A673 (cell line): ENCODE measurements at regions not wholly inside any gene's neighbourhood (a gene's known extent, or its start where the extent isn't known, plus 50 kb on each side); places are given as distances from the start of the nearest gene placed in this dataset.

Experiments
- BruUV-seq: library from RNA; stranded (reverse); fragments of 400-500 nt; replicated peaks from 2 replicates; lab custom pipeline; 2021; lab: Mats Ljungman, UMichigan
- CTCF ChIA-PET: fragments of 300-600 bp; sonication (Branson Sonifier 250); formaldehyde crosslinking; loops from one replicate; lab custom pipeline; 2022; ENCODE audit warnings: antibody characterized with exemption; lab: Charles Lee
- POLR2A ChIA-PET: fragments of 300-600 bp; sonication (Branson Sonifier 250); formaldehyde crosslinking; loops from one replicate; lab custom pipeline; 2022; ENCODE audit warnings: antibody characterized with exemption; ENCODE audit not compliant: low non-redundant PET; lab: Charles Lee
- DNase-seq: peaks from one replicate; pipeline ENCODE4 v3.0.0-alpha.2; 2015; ENCODE audit warnings: low spot score
- H3K27ac ChIP-seq: fragments of 200-600 bp; sonication (generic); 2 replicates; pipeline ENCODE4 v1.5.1; 2016; ENCODE audit warnings: mixed run types, low read depth, mild to moderate bottlenecking, mixed read lengths, antibody characterized with exemption, low read length; ENCODE audit not compliant: poor library complexity, severe bottlenecking
- H3K27me3 ChIP-seq: fragments of 200-600 bp; sonication (generic); replicated peaks from 2 replicates; pipeline ENCODE4 v1.6.1; 2017; ENCODE audit warnings: mixed run types, low read depth, mild to moderate bottlenecking, mixed read lengths, antibody characterized with exemption, low read length; ENCODE audit not compliant: insufficient read depth, poor library complexity
- H3K36me3 ChIP-seq: fragments of 200-600 bp; sonication (generic); 2 replicates; pipeline ENCODE4 v1.6.1; 2016; ENCODE audit warnings: mixed run types, mild to moderate bottlenecking, mixed read lengths, antibody characterized with exemption, low read length; ENCODE audit not compliant: insufficient read depth, poor library complexity, severe bottlenecking
- H3K4me1 ChIP-seq: fragments of 200-600 bp; sonication (generic); 2 replicates; pipeline ENCODE4 v1.6.1; 2017; ENCODE audit warnings: mixed run types, mild to moderate bottlenecking, mixed read lengths, antibody characterized with exemption, low read length; ENCODE audit not compliant: insufficient read depth, poor library complexity, severe bottlenecking
- H3K4me3 ChIP-seq: fragments of 200-600 bp; sonication (generic); 2 replicates; pipeline ENCODE4 v1.5.1; 2016; ENCODE audit warnings: low read depth, mixed run types, mild to moderate bottlenecking, mixed read lengths, low read length; ENCODE audit not compliant: poor library complexity, severe bottlenecking
- H3K9me3 ChIP-seq: fragments of 200-600 bp; sonication (generic); 2 replicates; pipeline ENCODE4 v1.6.1; 2016; ENCODE audit warnings: mixed run types, low read depth, mild to moderate bottlenecking, mixed read lengths, antibody characterized with exemption, low read length; ENCODE audit not compliant: poor library complexity, severe bottlenecking
- CTCF ChIP-seq: fragments of 300-800, 200-600 bp; sonication (generic); conservative IDR thresholded peaks from 2 replicates; pipeline ENCODE4 v1.5.1; 2017; ENCODE audit warnings: low read depth, mild to moderate bottlenecking, antibody characterized with exemption, low read length, moderate library complexity, mixed read lengths
- EZH2 ChIP-seq: fragments of 200-600 bp; sonication (generic); IDR thresholded peaks from 2 replicates; pipeline ENCODE4 v1.6.1; 2017; ENCODE audit warnings: borderline replicate concordance, low read depth, mild to moderate bottlenecking, mixed read lengths, antibody characterized with exemption, low read length; ENCODE audit not compliant: poor library complexity, severe bottlenecking
- intact Hi-C: fragments of 100-400 bp; cut with micrococcal nuclease; formaldehyde crosslinking; loops from one replicate; pipeline ENCODE4 v1.10.0; 2022; ENCODE audit not compliant: unreplicated experiment

DNA sequence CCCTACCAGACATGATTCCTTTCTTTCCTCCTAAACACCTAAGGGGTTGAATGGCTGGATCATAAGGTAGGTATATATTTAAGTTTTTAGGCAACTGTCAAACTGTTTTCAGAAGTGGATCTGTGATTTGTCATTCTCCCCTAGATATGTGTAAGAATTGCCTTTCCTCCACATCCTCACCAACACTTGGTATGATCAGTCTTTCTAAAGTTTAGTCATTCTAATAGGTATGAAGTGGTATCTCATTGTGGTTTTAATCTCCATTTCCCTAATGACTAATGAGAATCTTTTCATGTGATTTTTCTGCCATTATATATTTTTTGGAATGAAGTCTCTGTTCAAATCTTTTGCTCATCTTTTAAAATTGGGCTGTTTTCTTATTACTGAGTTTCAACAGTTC is 122.1 kb downstream of the TFCP2L1 start:
- TF ChIP-seq CTCF (no peak), EZH2 (no peak)
- H3K9me3 ChIP-seq, result peaks cover 14% of the 10 kb centered on the region
- no TSS peak for BruUV-seq
- H3K27me3 ChIP-seq, result no peaks in the 10 kb centered on the region
- no peaks in the 10 kb centered on the region for H3K4me1 ChIP-seq
- H3K36me3 ChIP-seq, result no peaks in the 10 kb centered on the region
- intact Hi-C loops, result no loop called here
- no peak overlapping the region for H3K27ac ChIP-seq
- POLR2A ChIA-PET, result no interaction called here
- CTCF ChIA-PET, result no interaction called here
- no peak for DNase-seq
- H3K4me3 ChIP-seq, result no peak overlapping the region

GRCh38 chr2:121164042-121164441 is 121.0 kb downstream of the TFCP2L1 start:
- Histone ChIP-seq H3K27me3 (no peaks in the 10 kb centered on the region), H3K27ac (no peak overlapping the region), H3K4me3 (no peak overlapping the region), H3K4me1 (no peaks in the 10 kb centered on the region), H3K36me3 (no peaks in the 10 kb centered on the region), H3K9me3 (peaks cover 10% of the 10 kb centered on the region)
- TF ChIP-seq CTCF (no peak), EZH2 (no peak)
- ChIA-PET POLR2A (no interaction called here), CTCF (no interaction called here)
- DNase-seq, result no peak
- no TSS peak for BruUV-seq
- intact Hi-C loops, result no loop called here

- no peak for TF ChIP-seq EZH2
- H3K27me3 ChIP-seq, result no peaks in the 10 kb centered on the region
- DNase-seq, result no peak
- no peak overlapping the region for H3K27ac ChIP-seq
- H3K4me1 ChIP-seq, result no peaks in the 10 kb centered on the region
- H3K9me3 ChIP-seq, result peaks cover 10% of the 10 kb centered on the region
- H3K36me3 ChIP-seq, result no peaks in the 10 kb centered on the region
- no TSS peak for BruUV-seq
- CTCF ChIA-PET, result no interaction called here
- no peak overlapping the region for H3K4me3 ChIP-seq
- intact Hi-C loops, result no loop called here
- POLR2A ChIA-PET, result no interaction called here
Measured at GRCh38 chr2:121165038-121165542, 119.9 kb downstream of the TFCP2L1 start.
